HEK293T (cell line): ENCODE measurements at regions not wholly inside any gene's neighbourhood (a gene's known extent, or its start where the extent isn't known, plus 50 kb on each side); places are given as distances from the start of the nearest gene placed in this dataset.

ENCODE experiments used
- CTCF ChIA-PET: fragments of 350-600 bp; formaldehyde crosslinking; extraction: SDS; loops from one replicate; lab custom pipeline; 2021; ENCODE audit warnings: antibody characterized with exemption, inconsistent platforms; lab: Yijun Ruan, JAX
- POLR2A ChIA-PET: fragments of 350-600 bp; formaldehyde crosslinking; extraction: SDS; loops from one replicate; lab custom pipeline; 2020; ENCODE audit warnings: antibody characterized with exemption, inconsistent platforms; lab: Yijun Ruan, JAX
- DNase-seq: peaks from one replicate; pipeline ENCODE4 v3.0.0; 2012; ENCODE audit warnings: mixed read lengths; ENCODE audit errors: extremely low spot score
- ARNT ChIP-seq: fragments of 450-650 bp; IDR thresholded peaks from 2 replicates; pipeline ENCODE4 v1.6.1; 2017; ENCODE audit warnings: mild to moderate bottlenecking
- BHLHE40 ChIP-seq: fragments of 450-650 bp; IDR thresholded peaks from 2 replicates; pipeline ENCODE4 v1.6.1; 2016; ENCODE audit warnings: mild to moderate bottlenecking, moderate library complexity, borderline replicate concordance
- CTBP1 ChIP-seq: fragments of 450-650 bp; IDR thresholded peaks from 2 replicates; pipeline ENCODE4 v1.6.1; 2016; ENCODE audit warnings: borderline replicate concordance
- ELF4 ChIP-seq: fragments of 450-650 bp; IDR thresholded peaks from 2 replicates; pipeline ENCODE4 v1.6.1; 2017; ENCODE audit warnings: antibody characterized with exemption
- FOXA1 ChIP-seq: fragments of 450-650 bp; IDR thresholded peaks from 2 replicates; pipeline ENCODE4 v1.6.1; 2016; ENCODE audit warnings: mild to moderate bottlenecking
- FOXK2 ChIP-seq: fragments of 450-650 bp; IDR thresholded peaks from 2 replicates; pipeline ENCODE4 v1.6.1; 2016; ENCODE audit warnings: mild to moderate bottlenecking
- FOXM1 ChIP-seq: fragments of 450-650 bp; IDR thresholded peaks from 2 replicates; pipeline ENCODE4 v1.6.1; 2017; ENCODE audit warnings: mild to moderate bottlenecking, borderline replicate concordance
- HDGF ChIP-seq: fragments of 450-650 bp; IDR thresholded peaks from 2 replicates; pipeline ENCODE4 v1.6.1; 2017; ENCODE audit warnings: antibody characterized with exemption, borderline replicate concordance
- L3MBTL2 ChIP-seq: fragments of 450-650 bp; conservative IDR thresholded peaks from 2 replicates; pipeline ENCODE4 v1.6.1; 2016; ENCODE audit warnings: mild to moderate bottlenecking
- LEF1 ChIP-seq: fragments of 450-650 bp; IDR thresholded peaks from 2 replicates; pipeline ENCODE4 v1.6.1; 2017; ENCODE audit warnings: mild to moderate bottlenecking, borderline replicate concordance
- NFRKB ChIP-seq: fragments of 450-650 bp; IDR thresholded peaks from 2 replicates; pipeline ENCODE4 v1.6.1; 2016; ENCODE audit warnings: mild to moderate bottlenecking, moderate library complexity
- SP1 ChIP-seq: fragments of 450-650 bp; IDR thresholded peaks from 2 replicates; pipeline ENCODE4 v1.6.1; 2017
- SUZ12 ChIP-seq: fragments of 450-650 bp; IDR thresholded peaks from 2 replicates; pipeline ENCODE4 v1.6.1; 2016; ENCODE audit warnings: mild to moderate bottlenecking
- TARDBP ChIP-seq: fragments of 450-650 bp; IDR thresholded peaks from 2 replicates; pipeline ENCODE4 v1.6.1; 2016
- ZNF384 ChIP-seq: fragments of 450-650 bp; IDR thresholded peaks from 2 replicates; pipeline ENCODE4 v1.6.1; 2016
- TF ChIP-seq, protein P1 (sequence below): fragments of 450-650 bp; IDR thresholded peaks from 2 replicates; pipeline ENCODE4 v1.6.1; 2016

DNA sequence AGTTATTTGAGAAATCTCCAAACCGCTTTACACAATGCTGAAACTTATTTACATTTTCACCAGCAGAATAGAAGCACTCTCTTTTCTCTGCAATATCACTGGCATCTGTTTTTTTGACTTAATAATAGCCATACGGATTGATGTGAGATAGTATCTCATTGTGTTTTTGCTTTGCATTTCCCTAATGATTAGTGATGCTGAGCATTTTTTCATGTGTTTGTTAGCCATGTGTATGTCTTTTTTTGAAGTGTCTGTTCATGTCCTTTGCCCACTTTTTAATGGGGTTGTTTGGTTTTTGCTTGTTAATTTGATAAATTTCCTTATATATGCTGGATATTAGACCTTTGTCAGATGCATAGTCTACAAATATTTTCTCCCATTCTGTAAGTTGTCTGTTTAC is 73.6 kb downstream of the FBXO5 start:
- DNase-seq: no peak
- POLR2A ChIA-PET: no interaction called here
- TF ChIP-seq NFRKB (no peak), CTBP1 (no peak), FOXA1 (no peak), ELF4 (no peak), SUZ12 (no peak), FOXK2 (no peak), ZNF384 (no peak), L3MBTL2 (no peak), TARDBP (no peak), FOXM1 (no peak), HDGF (no peak), LEF1 (no peak), ARNT (no peak), BHLHE40 (no peak)
- TF ChIP-seq, protein P1, sequence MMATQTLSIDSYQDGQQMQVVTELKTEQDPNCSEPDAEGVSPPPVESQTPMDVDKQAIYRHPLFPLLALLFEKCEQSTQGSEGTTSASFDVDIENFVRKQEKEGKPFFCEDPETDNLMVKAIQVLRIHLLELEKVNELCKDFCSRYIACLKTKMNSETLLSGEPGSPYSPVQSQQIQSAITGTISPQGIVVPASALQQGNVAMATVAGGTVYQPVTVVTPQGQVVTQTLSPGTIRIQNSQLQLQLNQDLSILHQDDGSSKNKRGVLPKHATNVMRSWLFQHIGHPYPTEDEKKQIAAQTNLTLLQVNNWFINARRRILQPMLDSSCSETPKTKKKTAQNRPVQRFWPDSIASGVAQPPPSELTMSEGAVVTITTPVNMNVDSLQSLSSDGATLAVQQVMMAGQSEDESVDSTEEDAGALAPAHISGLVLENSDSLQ: no peak
- CTCF ChIA-PET: no interaction called here

DNA sequence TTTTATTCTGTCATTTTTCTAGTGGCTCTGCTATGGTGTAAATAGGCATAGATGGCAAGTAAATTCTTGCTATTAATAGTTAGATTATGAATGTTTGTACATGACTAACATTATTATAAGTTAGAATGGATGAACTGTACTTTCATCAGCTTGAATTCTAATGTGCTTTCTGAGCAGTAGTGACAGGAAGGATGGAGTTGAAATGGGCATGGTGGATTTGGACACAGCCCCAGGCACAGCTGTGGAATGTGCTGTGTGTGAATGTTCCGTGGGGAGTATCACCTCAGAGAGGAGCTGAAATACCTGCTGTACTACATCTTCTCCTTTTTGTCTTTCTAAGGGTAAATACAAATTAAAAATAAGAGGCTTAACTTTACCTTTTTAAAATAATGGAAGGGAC is 66.8 kb downstream of the FBXO5 start:
- POLR2A ChIA-PET: no interaction called here
- no peak for TF ChIP-seq NFRKB
- TF ChIP-seq SP1: no peak
- TF ChIP-seq TARDBP: no peak
- TF ChIP-seq HDGF: no peak
- no peak for TF ChIP-seq L3MBTL2
- TF ChIP-seq SUZ12: no peak
- no peak for TF ChIP-seq ZNF384
- TF ChIP-seq BHLHE40: no peak
- TF ChIP-seq FOXK2: no peak
- no peak for TF ChIP-seq ARNT
- TF ChIP-seq, protein P1: no peak
- CTCF ChIA-PET: no interaction called here
- DNase-seq: no peak

DNA sequence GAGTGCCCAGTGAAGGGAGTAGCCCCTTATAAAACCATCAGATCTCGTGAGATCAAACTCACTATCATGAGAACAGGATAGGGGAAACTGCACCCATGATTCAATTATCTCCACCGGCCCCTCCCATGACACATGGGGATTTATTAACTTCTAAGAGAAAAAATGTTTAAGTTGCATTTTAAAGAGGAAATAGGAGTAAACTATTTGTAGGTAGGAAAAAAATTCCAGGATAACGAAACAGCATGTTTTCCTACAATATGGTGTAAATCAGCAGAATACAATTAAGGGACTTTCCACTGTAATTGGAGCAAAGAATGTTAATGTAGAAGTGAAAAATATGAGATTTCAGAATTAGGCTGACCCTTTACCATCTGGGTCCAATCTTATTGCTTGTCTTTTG is 63.9 kb downstream of the FBXO5 start:
- POLR2A ChIA-PET: no interaction called here
- DNase-seq: no peak
- CTCF ChIA-PET: no interaction called here
- TF ChIP-seq ZNF384 (no peak), FOXA1 (no peak), NFRKB (no peak), SP1 (no peak), FOXK2 (no peak), HDGF (no peak), ELF4 (no peak), L3MBTL2 (no peak), BHLHE40 (no peak), TARDBP (no peak)
- TF ChIP-seq, protein P1: no peak

DNA sequence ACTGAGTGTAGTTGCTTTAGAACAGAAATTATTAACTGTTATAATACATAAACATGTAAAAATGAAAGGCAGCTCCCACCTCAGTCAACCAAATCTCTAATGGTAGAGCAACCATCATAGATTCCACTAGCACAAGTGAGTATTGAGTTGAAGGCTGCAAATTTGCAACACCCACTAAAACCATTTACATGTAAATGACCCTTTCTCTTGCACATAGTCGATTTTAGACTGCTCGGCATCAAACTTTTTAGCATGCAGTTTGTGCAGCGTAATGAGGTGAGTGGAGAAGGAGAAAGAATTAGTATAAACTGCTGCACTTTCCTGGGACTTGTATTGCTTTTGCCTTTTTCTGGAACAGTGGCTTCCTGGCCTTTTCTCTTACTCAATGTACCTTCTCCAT is 62.8 kb downstream of the FBXO5 start:
- POLR2A ChIA-PET: no interaction called here
- no peak for DNase-seq
- TF ChIP-seq NFRKB (no peak), BHLHE40 (no peak), FOXA1 (no peak), SUZ12 (no peak), ZNF384 (no peak)
- TF ChIP-seq, protein P1: no peak
- CTCF ChIA-PET: no interaction called here
